ENCODE measurements at regions not wholly inside any gene's neighbourhood (a gene's known extent, or its start where the extent isn't known, plus 50 kb on each side); places are given as distances from the start of the nearest gene placed in this dataset.

DNA sequence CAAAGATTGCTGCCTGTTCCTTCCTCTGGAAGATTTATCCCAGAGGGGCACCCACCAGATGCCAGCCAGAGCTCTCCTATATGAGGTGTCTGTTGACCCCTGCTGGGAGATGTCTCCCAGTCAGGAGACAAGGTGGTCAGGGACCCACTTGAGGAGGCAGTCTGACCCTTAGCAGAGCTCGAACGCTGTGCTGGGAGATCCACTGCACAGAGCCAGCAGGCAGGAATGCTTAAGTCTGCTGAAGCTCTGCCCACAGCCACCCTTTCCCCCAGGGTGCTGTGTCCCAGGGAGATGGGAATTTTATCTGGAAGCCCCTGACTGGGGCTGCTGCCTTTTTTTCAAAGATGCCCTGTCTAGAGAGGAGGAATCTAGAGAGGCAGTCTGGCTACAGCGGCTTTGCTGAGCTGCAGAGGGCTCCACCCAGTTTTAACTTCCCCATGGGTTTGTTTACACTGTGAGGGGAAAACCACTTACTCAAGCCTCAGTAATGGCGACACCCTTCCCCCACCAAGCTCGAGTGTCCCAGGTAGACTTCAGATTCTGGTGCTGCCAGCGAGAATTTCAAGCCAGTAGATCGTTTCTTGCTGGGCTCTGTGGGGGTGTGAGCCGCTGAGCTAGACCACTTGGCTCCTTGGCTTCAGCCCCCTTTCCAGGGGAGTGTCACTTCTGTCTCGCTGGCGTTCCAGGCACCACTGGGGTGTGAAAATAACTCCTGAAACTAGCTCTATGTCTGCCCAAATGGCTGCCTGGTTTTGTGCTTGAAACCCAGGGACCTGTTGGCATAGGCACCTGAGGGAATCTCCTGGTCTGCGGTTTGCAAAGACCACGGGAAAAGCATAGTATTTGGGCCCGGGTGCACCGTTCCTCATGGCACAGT lies 51.1 kb upstream of the PDC start:
- Mint-ChIP-seq H3K36me3 (ENCODE audit: insufficient read depth) (no peaks in the 10 kb centered on the region), H3K27ac (ENCODE audit: low read depth) (no peak overlapping the region), H3K4me1 (no peaks in the 10 kb centered on the region), H3K9me3 (peaks cover 9% of the 10 kb centered on the region), H3K27me3 (no peaks in the 10 kb centered on the region), H3K4me3 (no peak overlapping the region)
- ATAC-seq (replicated peaks; ENCODE audit: extremely low read depth, poor library complexity, severe bottlenecking) (no peak), DNase-seq (ENCODE audit: low spot score in 2 of 2) (no peak)

All from central memory CD8-positive, alpha-beta T cell (primary cell).